CD4-positive, alpha-beta T cell (primary cell): ENCODE measurements at regions not wholly inside any gene's neighbourhood (a gene's known extent, or its start where the extent isn't known, plus 50 kb on each side); places are given as distances from the start of the nearest gene placed in this dataset.

Experiments
- ATAC-seq: fragments of 200-7000 bp; cut with Tn5 transposase; one replicate; pipeline ENCODE4 v1.10.0; 2022; ENCODE audit warnings: mild to moderate bottlenecking; ENCODE audit not compliant: poor library complexity
- CTCF ChIA-PET: fragments of 350-600 bp; sonication (Branson Sonifier 250); formaldehyde crosslinking; loops from one replicate; lab custom pipeline; 2021; ENCODE audit warnings: antibody characterized with exemption, inconsistent platforms; lab: Charles Lee
- POLR2A ChIA-PET: fragments of 350-600 bp; sonication (Branson Sonifier 250); formaldehyde crosslinking; loops from one replicate; lab custom pipeline; 2021; ENCODE audit warnings: antibody characterized with exemption, inconsistent platforms; lab: Charles Lee
- DNase-seq, 14 experiments: peaks; one replicate each; pipeline ENCODE4 v3.0.0-alpha.2; 2013 to 2020; ENCODE audit warnings: mixed read lengths in 2 of 14
- H3K27ac ChIP-seq, 2 donors: one replicate each; pipeline versions ENCODE4 v1.5.1 to v1.7.0; 2013; ENCODE audit warnings: low read length in 2 of 2, low read depth in 1 of 2, mild to moderate bottlenecking in 1 of 2
- H3K27me3 ChIP-seq, 2 experiments: 1 replicate in 1 of 2; 2 replicates in 1 of 2; pipeline versions ENCODE4 v1.6.1 to v1.7.0; 2013; ENCODE audit warnings: low read length in 2 of 2, control low read depth in 1 of 2, mild to moderate bottlenecking in 1 of 2, moderate library complexity in 1 of 2; ENCODE audit not compliant: insufficient read depth in 2 of 2, control insufficient read depth in 1 of 2
- H3K36me3 ChIP-seq: one replicate; pipeline ENCODE4 v1.6.1; 2013; ENCODE audit warnings: low read length, control low read depth; ENCODE audit not compliant: insufficient read depth
- H3K4me1 ChIP-seq: one replicate; pipeline ENCODE4 v1.6.1; 2013; ENCODE audit warnings: low read length, control low read depth; ENCODE audit not compliant: insufficient read depth
- H3K4me3 ChIP-seq: one replicate; pipeline ENCODE4 v1.5.1; 2013; ENCODE audit warnings: mild to moderate bottlenecking, low read length, moderate library complexity
- H3K9me3 ChIP-seq, 2 experiments: 1 replicate in 1 of 2; 2 replicates in 1 of 2; pipeline versions ENCODE4 v1.6.1 to v1.7.0; 2013; ENCODE audit warnings: low read length in 2 of 2, mild to moderate bottlenecking in 2 of 2, control low read depth in 1 of 2, moderate library complexity in 1 of 2; ENCODE audit not compliant: control insufficient read depth in 1 of 2, insufficient read depth in 1 of 2
- H3K27ac Mint-ChIP-seq: one replicate; pipeline ENCODE4 v1.8.0; 2020; ENCODE audit warnings: mixed read lengths
- H3K27me3 Mint-ChIP-seq: one replicate; pipeline ENCODE4 v1.8.0; 2021; ENCODE audit warnings: mixed read lengths
- H3K36me3 Mint-ChIP-seq: one replicate; pipeline ENCODE4 v1.8.0; 2021; ENCODE audit warnings: low read depth, mixed read lengths
- H3K4me1 Mint-ChIP-seq: one replicate; pipeline ENCODE4 v1.8.0; 2021; ENCODE audit warnings: low read depth, mixed read lengths
- H3K4me3 Mint-ChIP-seq: one replicate; pipeline ENCODE4 v1.8.0; 2020; ENCODE audit warnings: mild to moderate bottlenecking, mixed read lengths
- H3K9me3 Mint-ChIP-seq: one replicate; pipeline ENCODE4 v1.8.0; 2020; ENCODE audit warnings: mixed read lengths
- intact Hi-C, 2 experiments: fragments of 100-400 bp; cut with DNase I in 1 of 2; cut with micrococcal nuclease in 1 of 2; formaldehyde crosslinking; loops; one replicate each; pipeline versions ENCODE4 v1.15.1 to v1.9.0; 2023 to 2025; cut with DNase I, micrococcal nuclease
- TF ChIP-seq, protein P1 (sequence below): fragments of 200-600 bp; IDR thresholded peaks from one replicate; pipeline ENCODE4 v1.8.0; 2022; ENCODE audit warnings: antibody characterized with exemption, mild to moderate bottlenecking

DNA sequence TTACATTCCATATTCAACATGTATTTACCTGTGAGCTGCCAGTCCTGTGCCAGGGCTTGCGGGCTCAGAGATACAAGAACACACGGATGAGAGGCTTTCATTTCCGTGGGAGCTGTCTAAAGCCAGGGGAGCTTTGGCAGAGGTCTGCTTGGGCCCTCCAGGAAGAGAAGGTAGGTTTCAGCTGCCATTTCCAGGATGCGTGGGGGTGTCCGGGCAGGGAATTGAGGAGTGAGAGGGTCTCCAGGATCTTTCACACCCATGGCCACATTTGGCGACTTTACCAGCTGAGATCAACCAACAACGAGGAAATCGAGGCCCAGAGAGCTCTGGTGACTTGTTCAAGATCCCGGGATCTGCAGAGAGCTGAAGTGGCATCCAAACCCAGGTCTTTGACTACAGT lies 119.6 kb downstream of the BUD13 start:
- ChIA-PET POLR2A (interaction anchor here (0.7 kb wide), 1 partner anchor 13 kb away, joined by 3 read pairs; no protein-coding TSS in a partner anchor), CTCF (no interaction called here)
- H3K9me3 Mint-ChIP-seq, result peaks cover 4% of the 10 kb centered on the region
- no peak overlapping the region for H3K4me3 ChIP-seq
- H3K4me3 Mint-ChIP-seq, result no peak overlapping the region
- TF ChIP-seq, protein P1, sequence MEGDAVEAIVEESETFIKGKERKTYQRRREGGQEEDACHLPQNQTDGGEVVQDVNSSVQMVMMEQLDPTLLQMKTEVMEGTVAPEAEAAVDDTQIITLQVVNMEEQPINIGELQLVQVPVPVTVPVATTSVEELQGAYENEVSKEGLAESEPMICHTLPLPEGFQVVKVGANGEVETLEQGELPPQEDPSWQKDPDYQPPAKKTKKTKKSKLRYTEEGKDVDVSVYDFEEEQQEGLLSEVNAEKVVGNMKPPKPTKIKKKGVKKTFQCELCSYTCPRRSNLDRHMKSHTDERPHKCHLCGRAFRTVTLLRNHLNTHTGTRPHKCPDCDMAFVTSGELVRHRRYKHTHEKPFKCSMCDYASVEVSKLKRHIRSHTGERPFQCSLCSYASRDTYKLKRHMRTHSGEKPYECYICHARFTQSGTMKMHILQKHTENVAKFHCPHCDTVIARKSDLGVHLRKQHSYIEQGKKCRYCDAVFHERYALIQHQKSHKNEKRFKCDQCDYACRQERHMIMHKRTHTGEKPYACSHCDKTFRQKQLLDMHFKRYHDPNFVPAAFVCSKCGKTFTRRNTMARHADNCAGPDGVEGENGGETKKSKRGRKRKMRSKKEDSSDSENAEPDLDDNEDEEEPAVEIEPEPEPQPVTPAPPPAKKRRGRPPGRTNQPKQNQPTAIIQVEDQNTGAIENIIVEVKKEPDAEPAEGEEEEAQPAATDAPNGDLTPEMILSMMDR, result no peak
- H3K4me1 Mint-ChIP-seq, result no peaks in the 10 kb centered on the region
- H3K27ac Mint-ChIP-seq, result no peak overlapping the region
- H3K4me1 ChIP-seq, result no peaks in the 10 kb centered on the region
- DNase-seq, result no peak
- no peak for ATAC-seq
- H3K9me3 ChIP-seq, result peaks cover 9 to 11% of the 10 kb centered on the region in 2 experiments
- no peak overlapping the region for H3K27ac ChIP-seq
- intact Hi-C loops, result no loop called here
- H3K36me3 ChIP-seq, result no peaks in the 10 kb centered on the region
- no peaks in the 10 kb centered on the region for H3K27me3 ChIP-seq
- H3K36me3 Mint-ChIP-seq, result no peaks in the 10 kb centered on the region
- H3K27me3 Mint-ChIP-seq, result peaks cover 8% of the 10 kb centered on the region

DNA sequence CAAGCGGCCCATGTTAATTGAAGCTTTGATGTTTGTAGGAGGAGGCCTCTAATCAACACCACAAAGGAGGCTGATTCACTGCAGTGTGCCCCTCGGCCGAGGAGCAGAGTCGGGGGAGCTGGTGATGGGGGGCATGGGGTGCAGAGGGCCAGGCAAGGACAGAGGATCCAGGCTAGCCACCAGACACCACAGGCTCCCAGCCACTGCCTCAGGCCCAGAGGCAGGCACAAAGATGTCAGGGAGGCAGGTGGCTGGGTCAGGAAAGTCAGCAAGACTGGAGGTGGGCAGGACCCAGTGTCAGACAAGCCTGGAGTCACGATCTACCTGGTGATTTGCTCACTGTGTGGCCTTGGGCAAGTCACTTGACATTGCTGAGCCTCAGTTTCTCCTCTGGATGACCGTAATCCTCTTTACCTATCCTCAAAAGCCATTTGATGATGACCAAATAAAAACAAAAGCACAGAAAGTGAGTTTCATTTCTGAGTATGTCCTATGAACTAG lies 121.0 kb downstream of the BUD13 start:
- DNase-seq (no peak), ATAC-seq (no peak)
- CTCF ChIA-PET, result no interaction called here
- no peaks in the 10 kb centered on the region for H3K36me3 ChIP-seq
- H3K27me3 ChIP-seq, result no peaks in the 10 kb centered on the region
- peaks cover 9 to 11% of the 10 kb centered on the region in 2 experiments for H3K9me3 ChIP-seq
- Mint-ChIP-seq H3K9me3 (peaks cover 4% of the 10 kb centered on the region), H3K4me3 (no peak overlapping the region), H3K4me1 (no peaks in the 10 kb centered on the region), H3K27ac (no peak overlapping the region), H3K27me3 (no peaks in the 10 kb centered on the region), H3K36me3 (no peaks in the 10 kb centered on the region)
- H3K27ac ChIP-seq, result no peak overlapping the region
- no peaks in the 10 kb centered on the region for H3K4me1 ChIP-seq
- TF ChIP-seq, protein P1, result no peak
- no peak overlapping the region for H3K4me3 ChIP-seq
- POLR2A ChIA-PET, result no interaction called here
- intact Hi-C loops, result no loop called here

DNA sequence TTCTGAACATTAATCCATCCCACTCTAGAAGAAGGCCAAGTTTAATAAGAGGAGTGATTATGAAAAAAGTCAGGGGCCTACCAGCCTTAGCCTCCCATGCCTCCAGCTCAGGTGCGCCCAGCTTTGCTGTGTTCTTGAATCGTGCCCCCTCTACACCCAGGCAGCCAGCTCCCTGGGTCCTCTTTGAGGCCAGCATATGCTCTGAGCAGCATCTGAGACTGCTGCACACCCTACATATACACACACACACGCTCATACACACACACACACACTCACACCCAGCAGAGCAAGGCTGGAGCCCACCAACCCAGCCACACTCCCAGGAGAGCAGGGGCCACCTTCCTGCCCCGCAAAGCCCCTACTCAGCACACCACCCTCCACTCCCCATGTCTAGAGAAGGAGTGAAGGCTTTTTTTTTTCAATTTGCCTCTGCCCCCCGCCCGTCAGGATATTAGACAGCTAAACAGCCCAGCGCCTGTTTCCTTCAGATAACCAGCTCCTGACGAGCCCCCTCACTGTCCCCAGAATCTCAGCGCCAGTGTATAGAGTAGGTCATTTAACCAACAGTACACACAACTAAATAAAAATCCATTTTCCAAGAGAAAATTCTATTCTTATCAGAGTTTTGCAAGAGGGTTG lies 121.6 kb downstream of the BUD13 start:
- Mint-ChIP-seq H3K4me1 (no peaks in the 10 kb centered on the region), H3K27ac (no peak overlapping the region), H3K9me3 (peaks cover 4% of the 10 kb centered on the region), H3K36me3 (no peaks in the 10 kb centered on the region), H3K4me3 (no peak overlapping the region), H3K27me3 (no peaks in the 10 kb centered on the region)
- Histone ChIP-seq H3K4me1 (no peaks in the 10 kb centered on the region), H3K36me3 (no peaks in the 10 kb centered on the region), H3K4me3 (no peak overlapping the region), H3K27me3 (no peaks in the 10 kb centered on the region), H3K27ac (no peak overlapping the region), H3K9me3 (peaks cover 9 to 10% of the 10 kb centered on the region in 2 experiments)
- no peak for DNase-seq
- POLR2A ChIA-PET, result no interaction called here
- intact Hi-C loops, result no loop called here
- no peak for ATAC-seq
- CTCF ChIA-PET, result no interaction called here
- TF ChIP-seq, protein P1, result no peak
